ENCODE measurements at regions not wholly inside any gene's neighbourhood (a gene's known extent, or its start where the extent isn't known, plus 50 kb on each side); places are given as distances from the start of the nearest gene placed in this dataset.

GRCh38 chr18:6679201-6679600 is 50.3 kb upstream of the ARHGAP28 start:
- Histone ChIP-seq H3K4me2 (ENCODE audit: low read length) (no peak overlapping the region), H3K4me3 (ENCODE audit: low read length) (no peak overlapping the region), H3K79me2 (ENCODE audit: control insufficient read depth, low read length) (no peaks in the 10 kb centered on the region), H4K20me1 (ENCODE audit: control insufficient read depth, insufficient read depth, low read depth, low read length) (no peaks in the 10 kb centered on the region), H3K9me3 (ENCODE audit: control insufficient read depth, insufficient read depth, low read length) (peaks cover 6% of the 10 kb centered on the region; the same call in 1 of the 2 replicates), H3K9me2 (replicated peaks; ENCODE audit: control insufficient read depth, low read length) (no peaks in the 10 kb centered on the region), H3K27me3 (ENCODE audit: control insufficient read depth, low read length) (no peaks in the 10 kb centered on the region), H3K36me3 (ENCODE audit: control insufficient read depth, low read length) (no peaks in the 10 kb centered on the region), H3F3A (ENCODE audit: control insufficient read depth, insufficient read depth) (no peaks in the 10 kb centered on the region), H3K27ac (ENCODE audit: low read depth, low read length) (no peak overlapping the region), H3K4me1 (ENCODE audit: control insufficient read depth, low read length) (no peaks in the 10 kb centered on the region)
- TF ChIP-seq, protein P1, sequence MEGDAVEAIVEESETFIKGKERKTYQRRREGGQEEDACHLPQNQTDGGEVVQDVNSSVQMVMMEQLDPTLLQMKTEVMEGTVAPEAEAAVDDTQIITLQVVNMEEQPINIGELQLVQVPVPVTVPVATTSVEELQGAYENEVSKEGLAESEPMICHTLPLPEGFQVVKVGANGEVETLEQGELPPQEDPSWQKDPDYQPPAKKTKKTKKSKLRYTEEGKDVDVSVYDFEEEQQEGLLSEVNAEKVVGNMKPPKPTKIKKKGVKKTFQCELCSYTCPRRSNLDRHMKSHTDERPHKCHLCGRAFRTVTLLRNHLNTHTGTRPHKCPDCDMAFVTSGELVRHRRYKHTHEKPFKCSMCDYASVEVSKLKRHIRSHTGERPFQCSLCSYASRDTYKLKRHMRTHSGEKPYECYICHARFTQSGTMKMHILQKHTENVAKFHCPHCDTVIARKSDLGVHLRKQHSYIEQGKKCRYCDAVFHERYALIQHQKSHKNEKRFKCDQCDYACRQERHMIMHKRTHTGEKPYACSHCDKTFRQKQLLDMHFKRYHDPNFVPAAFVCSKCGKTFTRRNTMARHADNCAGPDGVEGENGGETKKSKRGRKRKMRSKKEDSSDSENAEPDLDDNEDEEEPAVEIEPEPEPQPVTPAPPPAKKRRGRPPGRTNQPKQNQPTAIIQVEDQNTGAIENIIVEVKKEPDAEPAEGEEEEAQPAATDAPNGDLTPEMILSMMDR (IDR thresholded peaks at IDR 0.05; ENCODE audit: low read depth, low read length, poor library complexity, severe bottlenecking) = no peak
- no peak for TF ChIP-seq EZH2phosphoT487 (IDR thresholded peaks at IDR 0.05; ENCODE audit: borderline replicate concordance, low read length)

Data from DOHH2 (cell line).